ENCODE measurements at regions not wholly inside any gene's neighbourhood (a gene's known extent, or its start where the extent isn't known, plus 50 kb on each side); places are given as distances from the start of the nearest gene placed in this dataset.

GRCh38 chr6:121826156-121826810 is 390.8 kb downstream of the GJA1 start:
- no peak overlapping the region for H3K4me3 ChIP-seq (ENCODE audit: low read depth, low read length)
- no peak for TF ChIP-seq CTCF (IDR thresholded peaks at IDR 0.05; ENCODE audit: borderline replicate concordance, insufficient read depth, low read depth, low read length)

- H3K4me3 ChIP-seq (ENCODE audit: low read depth, low read length) = no peak overlapping the region
- TF ChIP-seq CTCF (IDR thresholded peaks at IDR 0.05; ENCODE audit: borderline replicate concordance, insufficient read depth, low read depth, low read length) = no peak
Observed at GRCh38 chr6:121828146-121828886, 392.9 kb downstream of the GJA1 start.

- no peak overlapping the region for H3K4me3 ChIP-seq (ENCODE audit: low read depth, low read length)
- TF ChIP-seq CTCF (IDR thresholded peaks at IDR 0.05; ENCODE audit: borderline replicate concordance, insufficient read depth, low read depth, low read length) = no peak
Observed at GRCh38 chr6:121830736-121831135, 395.3 kb downstream of the GJA1 start.

- no peak for TF ChIP-seq CTCF (IDR thresholded peaks at IDR 0.05; ENCODE audit: borderline replicate concordance, insufficient read depth, low read depth, low read length)
- H3K4me3 ChIP-seq (ENCODE audit: low read depth, low read length) = no peak overlapping the region
Observed at GRCh38 chr6:121835662-121836061, 400.2 kb downstream of the GJA1 start.

- TF ChIP-seq CTCF (IDR thresholded peaks at IDR 0.05; ENCODE audit: borderline replicate concordance, insufficient read depth, low read depth, low read length) = no peak
- H3K4me3 ChIP-seq (ENCODE audit: low read depth, low read length) = no peak overlapping the region
Observed at GRCh38 chr6:121837545-121838229, 402.2 kb downstream of the GJA1 start.

GRCh38 chr6:121838842-121839241 is 403.4 kb downstream of the GJA1 start:
- H3K4me3 ChIP-seq (ENCODE audit: low read depth, low read length) = no peak overlapping the region
- no peak for TF ChIP-seq CTCF (IDR thresholded peaks at IDR 0.05; ENCODE audit: borderline replicate concordance, insufficient read depth, low read depth, low read length)
